DMS114 treated with DMSO at 0.1 percent for 48 hours (cell line): ENCODE measurements at regions not wholly inside any gene's neighbourhood (a gene's known extent, or its start where the extent isn't known, plus 50 kb on each side); places are given as distances from the start of the nearest gene placed in this dataset.
"Not testable (repeated sequence)": the region's sequence is repeated elsewhere in the genome, so short reads cannot be mapped to it uniquely, and the experiment has no call there.

ENCODE experiments used
- DNase-seq: peaks from one replicate; lab custom pipeline; 2025; ENCODE audit not compliant: unreplicated experiment; lab: John Stamatoyannopoulos, UW

DNA sequence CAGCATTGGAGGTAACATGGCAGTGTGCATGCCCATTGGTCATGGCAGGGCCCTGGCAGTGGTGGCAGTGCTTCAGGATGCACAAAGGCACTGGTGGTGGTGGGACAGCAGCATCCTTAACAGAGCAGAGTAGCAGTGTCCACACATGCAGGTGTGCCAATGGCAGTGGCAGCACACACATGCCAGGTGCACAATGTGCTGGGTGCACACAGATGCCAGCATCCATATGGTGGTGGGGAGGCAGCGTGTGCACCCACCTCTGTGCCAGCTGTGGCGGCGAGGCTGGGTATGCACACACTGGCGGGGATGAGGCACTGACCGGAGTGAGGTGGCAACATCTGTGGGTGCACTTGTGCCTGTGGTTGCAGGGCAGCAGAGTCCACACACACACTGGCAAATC lies 150.6 kb downstream of the SI start:
- DNase-seq: no peak

DNA sequence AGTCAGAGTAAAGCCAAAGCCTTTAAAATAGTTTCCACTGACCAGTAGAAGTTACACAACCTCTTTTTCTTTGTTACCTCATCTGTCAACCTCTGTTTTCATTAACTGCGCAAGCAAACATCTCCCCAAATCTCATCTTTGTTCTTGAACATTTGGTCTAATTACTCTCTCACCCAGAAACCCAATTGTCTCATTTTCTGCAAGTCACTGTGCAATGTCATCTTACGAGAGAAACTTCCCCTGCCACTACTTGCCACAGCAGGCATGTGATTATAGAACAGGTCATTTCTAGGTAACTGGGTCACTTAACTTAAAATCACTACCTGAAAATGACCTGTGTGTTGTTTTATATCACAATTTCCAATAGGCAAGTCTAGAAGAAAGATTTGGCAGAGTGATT lies 159.4 kb downstream of the SI start:
- no peak for DNase-seq

DNA sequence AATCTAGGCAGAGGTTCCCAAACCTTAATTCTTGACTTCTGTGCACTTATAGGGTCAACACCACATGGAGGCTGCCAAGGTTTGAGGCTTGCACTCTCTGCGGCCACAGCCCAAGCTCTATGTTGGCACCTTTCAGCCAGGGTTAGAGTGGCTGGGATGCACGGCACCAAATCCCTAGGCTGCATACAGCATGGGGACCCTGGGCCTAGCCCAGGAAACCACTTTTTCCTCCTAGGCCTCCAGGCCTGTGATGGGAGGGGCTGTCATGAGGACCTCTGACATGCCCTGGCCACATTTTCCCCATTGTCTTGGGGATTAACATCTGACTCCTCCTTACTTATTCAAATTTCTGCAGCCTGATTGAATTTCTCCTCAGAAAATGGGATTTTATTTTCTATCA lies 165.4 kb downstream of the SI start:
- no peak for DNase-seq

DNA sequence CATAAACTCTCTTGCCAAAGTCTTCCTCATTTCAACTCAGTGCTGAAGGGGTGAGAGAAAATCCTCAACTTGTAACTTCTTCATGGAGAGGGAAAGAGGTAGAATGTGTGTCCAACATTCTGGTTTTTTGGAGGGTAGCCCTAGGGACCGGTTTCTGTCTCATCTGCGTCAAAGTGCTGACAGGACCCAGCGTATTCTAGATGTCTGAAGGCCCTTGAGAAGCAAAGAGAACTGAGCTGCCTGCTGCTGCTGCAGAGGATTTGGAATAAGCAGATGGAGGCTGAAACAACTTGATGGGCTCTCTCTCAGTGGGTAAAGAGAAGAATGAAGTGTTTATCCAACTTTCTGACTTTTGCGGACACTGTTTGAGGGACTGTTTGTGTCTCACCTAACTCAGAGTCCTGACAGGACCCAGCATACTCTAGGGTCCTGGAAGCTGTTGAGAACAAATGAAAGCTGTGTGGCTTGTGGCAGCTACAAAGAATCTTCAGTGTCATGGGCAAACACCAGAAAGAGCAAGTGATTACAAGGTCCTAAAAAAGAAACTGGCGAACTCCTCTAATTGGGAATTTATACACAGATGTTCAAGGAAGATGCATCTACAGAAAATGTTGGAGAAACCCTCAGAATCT lies 174.4 kb downstream of the SI start:
- DNase-seq: no peak

DNA sequence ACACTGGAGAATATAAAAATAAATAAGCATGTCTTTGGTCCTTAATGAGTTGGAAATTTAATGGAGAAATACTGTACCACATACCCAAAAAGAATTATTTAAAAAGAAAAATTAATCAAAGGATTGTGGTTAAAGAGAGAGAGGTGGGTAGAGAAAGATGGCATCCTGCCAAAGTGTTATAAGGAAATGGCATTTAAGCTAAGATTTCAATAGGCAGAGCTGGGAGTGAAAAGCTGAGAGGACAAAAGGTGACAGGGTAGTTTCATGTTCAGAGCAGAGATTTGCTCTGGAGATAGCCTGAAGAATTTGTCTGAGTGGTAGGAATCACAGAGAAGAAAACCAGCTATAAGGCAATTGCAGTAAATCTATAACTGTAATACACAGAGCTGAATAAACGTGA lies 181.0 kb downstream of the SI start:
- DNase-seq: no peak

DNA sequence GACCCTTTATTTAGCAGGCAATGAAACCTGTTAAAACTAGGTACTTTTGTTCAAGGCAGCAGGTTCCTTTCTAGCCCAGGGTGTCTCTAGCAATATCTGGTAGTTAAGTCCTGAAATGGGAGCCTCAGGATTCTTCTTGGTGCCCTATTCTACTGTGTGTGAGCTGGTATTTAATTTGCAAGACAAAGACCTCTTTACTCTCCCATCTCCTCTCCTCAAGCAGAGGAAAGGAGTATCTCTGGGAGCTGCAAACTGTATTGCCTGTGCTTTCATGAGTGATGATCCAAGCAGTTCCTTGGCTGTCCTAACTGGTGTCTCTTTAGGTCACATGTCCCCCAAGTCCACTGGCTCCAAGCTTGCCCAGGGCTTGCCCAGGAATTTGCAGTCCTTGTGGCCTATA lies 188.2 kb downstream of the SI start:
- no peak for DNase-seq

DNA sequence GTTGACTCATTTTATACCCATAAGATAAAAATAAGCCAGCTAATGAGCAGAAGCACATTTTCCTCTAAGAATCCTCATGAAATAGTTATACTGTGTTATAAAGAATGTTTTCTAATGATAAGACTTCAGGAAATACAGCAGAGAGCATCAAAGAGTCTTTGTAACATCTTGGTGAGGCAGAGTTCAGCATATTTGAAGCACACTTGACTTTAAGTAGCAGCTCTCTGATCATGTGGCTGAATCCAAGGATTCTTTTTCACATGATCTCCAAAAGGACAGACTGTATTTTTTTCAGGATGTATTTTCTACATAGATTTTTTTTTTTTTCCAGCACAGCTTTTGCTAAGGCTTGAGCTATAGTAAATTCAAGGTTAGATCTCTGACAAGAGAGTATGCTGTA lies 195.1 kb downstream of the SI start:
- DNase-seq: no peak

DNA sequence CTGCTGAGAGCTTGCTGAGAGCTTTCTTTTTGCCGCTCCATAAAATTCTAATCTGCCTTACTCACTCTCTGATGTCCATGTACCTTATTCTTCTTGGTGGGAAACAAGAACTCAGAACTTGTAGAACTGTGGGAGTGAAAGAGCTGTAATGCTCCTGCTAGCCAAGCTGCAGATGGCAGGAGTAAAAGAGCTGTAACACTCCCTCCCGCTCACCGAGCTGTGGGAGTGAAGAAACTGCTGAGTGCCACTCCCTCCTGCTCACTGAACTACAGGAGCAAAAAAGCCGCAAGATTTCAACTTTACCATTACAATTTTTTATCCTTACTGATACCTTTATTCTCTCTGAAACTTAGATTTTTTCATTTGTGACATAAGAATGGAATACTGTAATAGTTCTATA lies 199.1 kb downstream of the SI start:
- DNase-seq: no peak

DNA sequence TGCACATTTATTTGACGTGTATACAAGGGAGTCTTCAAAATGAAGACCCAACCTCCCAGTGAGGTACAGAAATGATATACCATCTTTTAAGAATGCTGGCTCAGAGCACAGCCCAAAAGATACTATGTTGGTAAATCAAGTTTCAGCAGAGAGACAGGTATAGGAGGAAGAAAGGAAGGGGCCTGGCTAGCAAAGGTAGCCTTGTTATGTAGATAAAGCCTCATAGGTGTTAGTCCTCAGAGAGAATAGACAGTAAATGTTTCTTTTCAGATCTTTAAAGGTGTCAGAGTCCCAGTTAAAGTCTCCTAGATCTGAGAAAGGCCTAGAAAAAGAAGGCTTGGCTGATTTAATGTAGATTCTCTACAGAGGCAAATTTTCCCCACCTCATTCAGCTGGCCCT lies 213.8 kb downstream of the SI start:
- DNase-seq: no peak

DNA sequence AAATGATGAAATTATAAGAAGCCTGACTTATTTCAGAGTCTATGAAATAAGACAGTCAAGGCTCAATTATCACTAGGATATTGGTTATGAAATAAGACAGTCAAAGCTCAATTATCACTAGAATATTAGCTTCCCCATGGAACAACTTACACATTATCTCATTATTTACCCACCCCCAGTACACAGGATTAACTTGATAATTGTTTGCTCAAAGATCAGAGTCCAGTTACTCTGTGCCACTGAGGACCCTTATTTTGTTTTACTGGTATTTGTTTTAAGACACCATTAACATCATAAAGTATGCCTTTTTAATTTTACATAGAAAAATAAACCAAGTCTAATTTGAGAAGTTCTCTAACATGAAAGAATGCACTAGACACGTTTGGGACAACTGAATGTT lies 225.4 kb downstream of the SI start:
- DNase-seq: no peak

DNA sequence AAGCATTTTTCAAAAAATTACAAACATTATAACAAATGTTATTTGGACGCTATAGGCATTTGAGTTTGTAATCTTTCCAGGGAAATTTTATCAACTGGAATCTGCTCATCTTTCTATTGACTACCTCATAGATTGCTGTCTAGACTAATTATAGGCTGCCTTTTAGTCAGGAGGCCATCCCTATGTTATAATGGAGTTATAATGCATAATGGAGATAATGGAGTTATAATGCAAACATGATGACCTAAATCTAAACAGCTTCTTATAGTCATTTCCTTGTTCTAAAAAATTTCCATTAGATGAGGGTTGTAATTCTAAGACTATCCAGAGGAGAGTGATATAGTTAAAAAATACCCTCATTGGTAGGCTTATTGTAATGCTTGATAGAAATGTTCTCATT lies 226.4 kb downstream of the SI start:
- no peak for DNase-seq

DNA sequence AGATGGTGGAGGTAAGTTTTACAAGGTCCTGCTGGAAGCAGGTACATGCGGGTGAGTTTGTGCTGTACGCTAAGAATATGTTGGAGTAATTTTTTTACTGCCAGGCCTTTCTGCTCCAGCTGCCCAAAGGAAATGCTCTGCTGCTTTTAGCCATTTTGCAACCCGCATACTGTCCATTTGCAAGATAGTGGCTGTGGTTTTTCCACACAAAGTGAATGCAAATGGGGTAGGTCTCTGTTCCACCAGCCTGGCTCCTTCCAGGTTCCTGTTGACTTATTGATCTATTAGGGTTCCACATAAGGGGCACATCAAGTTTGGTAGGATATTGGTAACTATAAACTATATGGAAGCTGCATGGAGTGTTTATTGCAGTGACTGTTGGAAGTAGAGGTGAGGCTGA lies 227.1 kb downstream of the SI start:
- no peak for DNase-seq

DNA sequence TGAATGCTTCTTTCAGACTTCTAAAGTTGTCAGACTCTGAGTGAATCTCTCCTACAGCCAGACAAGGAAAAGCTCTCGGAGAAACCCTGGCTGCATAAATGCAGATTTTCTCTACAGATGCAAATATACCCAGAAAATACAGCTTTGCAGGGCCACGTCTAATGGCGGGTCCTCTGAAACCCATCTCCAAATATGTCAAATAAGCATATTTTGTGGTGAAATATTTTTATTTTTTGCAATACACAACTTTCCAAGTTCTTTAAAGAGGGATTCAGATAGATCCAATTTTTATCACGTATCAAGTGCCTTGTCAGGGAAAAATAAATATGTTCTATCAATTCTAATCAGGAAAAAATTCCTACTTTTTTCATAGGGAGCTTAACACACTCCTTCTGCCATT lies 229.4 kb downstream of the SI start:
- DNase-seq: no peak

DNA sequence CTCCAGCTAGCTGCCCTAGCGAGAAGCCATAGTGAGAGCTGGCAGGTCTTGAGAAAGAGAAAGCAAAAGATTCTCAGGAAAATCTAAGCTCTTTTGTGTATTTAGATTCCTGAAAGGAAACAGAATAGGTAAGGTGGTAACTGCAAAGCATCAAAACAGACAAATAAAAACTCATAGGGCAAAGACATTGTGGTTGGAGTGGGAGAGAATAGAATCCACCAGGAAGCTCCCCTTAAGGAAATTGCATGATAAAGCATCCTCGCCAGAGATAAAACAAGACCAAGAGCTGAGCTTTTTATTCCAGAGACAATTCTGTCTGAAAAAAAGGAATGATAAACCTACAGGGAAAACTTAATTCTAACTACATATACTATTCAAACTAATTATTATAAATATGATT lies 232.6 kb downstream of the SI start:
- DNase-seq: no peak

DNA sequence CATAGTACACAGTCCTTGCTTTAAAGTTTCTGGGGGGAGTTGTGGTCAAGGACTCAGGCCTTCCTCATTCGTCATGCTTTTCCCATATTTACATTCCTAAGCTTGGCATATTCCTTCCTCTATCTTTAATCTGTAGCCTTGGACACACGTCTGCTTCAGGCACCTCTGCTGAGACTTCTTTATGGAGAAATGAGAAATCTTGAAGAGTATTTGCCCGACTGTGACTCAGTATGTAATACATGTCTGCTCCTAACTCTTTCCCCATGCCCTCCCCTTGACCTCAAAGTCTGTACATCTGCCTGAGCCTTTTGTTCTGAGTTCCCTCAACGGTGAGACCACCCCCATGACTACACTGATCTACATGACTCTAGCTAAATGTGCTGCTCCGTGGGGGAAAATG lies 246.1 kb downstream of the SI start:
- no peak for DNase-seq

DNA sequence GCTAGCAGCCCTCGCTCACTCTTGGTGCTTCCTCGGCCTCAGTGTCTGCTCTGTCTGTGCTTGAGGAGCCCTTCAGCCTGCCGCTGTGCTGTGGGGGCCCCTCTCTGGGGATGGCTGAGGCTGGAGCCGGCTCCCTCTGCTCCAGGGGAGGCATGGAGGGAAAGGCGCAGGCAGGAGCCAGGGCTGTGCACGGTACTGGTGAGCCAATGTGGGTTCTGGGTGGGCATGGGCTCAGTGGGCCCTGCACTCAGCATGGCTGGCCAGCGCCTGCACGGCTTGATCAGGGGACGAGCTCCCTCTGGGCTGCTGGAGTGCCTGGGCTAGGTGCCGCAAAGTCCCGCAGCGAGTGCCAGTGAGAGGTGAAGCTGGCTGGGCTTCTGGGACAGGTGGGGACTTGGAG lies 260.0 kb downstream of the SI start:
- no peak for DNase-seq

DNA sequence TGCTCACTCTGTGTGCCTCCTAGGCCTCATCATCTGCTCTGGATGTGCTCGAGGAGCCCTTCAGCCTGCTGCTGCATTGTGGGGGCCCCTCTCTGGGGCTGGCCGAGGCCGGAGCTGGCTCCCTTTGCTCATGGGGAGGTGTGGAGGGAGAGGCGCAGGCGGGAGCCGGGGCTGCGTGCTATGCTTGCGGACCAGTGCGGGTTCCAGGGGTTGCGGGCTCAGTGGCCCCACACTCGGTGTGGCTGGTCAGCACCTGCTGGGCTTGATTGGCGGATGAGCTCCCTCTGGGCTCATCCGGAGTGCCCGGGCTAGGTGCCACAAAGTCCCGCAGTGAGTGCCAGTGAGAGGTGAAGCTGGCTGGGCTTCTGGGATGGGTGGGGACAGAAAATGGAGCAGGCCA lies 264.2 kb downstream of the SI start:
- no peak for DNase-seq

DNA sequence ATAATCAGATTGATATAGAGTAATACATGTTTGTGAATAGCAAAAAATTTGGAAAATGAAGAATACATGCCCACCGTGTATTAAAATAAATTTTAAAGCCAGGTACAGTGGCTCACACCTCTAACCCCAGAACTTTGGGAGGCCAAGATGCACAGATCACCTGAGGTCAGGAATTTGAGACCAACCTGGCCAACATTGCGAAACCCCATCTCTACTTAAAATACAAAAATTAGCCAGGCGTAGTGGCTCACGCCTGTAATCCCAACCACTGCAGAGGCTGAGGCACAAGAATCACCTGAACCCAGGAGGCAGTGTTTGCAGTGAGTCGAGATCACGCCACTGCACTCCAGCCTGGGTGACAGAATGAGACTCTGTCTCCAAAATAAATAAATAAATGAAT lies 266.3 kb downstream of the SI start:
- no peak for DNase-seq

DNA sequence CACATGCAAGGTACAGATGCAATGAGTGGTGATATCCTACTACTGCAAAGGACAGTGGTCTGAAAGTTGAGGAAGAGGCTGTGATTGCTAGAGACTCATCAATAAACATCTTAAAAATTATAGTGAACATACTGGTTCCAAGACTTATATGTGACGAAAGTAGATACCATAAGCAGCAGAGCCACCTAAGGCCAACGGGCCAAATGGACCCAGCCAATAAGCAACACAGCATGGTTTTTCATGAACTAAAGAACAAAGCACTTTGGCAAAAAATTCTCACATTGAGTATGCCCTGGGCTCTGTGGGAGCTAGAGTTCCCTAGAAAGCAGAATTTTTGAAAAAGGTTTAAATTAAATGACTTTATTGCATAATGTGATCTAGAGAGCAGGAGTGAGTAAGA lies 272.1 kb downstream of the SI start:
- no peak for DNase-seq

DNA sequence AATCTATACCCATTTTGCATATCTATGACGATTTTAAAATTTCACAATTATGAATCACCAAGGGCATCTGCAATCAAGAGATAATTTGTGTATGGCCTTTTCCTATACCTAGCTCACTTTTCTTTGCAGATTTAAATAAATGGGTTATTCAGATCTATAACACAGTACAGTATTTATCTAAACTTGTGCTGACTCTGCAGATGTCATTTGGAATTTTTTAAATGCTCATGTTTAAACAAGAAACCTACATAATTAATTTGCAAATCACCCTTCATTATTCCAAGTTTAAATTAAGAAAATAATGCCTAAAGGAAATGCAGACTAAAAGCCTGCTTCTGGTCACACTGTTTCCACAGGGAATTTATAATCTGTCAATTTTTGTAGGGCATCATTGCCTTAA lies 284.2 kb downstream of the SI start:
- no peak for DNase-seq

DNA sequence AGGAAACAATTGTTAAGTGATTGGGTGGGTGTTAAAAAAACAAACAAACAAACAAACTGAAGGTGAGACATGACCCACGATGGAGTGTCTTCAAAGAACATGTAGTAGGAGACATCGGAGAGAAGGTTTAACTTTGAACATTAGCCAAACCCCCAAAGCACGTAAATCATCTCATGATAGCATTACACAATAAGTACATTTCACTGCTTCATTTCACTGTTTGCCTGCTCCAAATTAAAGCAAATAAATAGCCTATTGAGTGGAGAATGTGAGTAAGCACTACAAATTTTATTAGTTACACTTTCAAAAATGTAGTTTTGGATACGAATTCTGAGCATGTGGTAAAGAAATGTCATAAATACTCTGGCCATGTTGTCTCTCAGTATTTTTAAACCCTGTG lies 287.0 kb downstream of the SI start:
- DNase-seq: no peak

DNA sequence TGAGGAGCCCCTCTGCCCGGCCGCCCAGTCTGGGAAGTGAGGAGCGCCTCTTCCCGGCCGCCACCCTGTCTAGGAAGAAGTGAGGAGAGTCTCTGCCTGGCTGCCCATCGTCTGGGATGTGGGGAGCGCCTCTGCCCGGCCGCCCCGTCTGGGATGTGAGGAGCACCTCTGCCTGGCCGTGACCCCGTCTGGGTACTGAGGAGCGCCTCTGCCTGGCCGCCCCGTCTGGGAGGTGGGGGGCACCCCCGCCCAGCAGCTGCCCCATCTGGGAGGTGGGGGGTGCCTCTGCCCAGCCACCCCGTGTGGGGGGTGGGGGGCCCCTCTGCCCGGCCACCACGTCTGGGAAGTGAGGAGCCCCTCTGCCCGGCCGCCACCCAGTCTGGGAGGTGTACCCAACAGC lies 293.9 kb downstream of the SI start:
- DNase-seq: not testable (repeated sequence)

DNA sequence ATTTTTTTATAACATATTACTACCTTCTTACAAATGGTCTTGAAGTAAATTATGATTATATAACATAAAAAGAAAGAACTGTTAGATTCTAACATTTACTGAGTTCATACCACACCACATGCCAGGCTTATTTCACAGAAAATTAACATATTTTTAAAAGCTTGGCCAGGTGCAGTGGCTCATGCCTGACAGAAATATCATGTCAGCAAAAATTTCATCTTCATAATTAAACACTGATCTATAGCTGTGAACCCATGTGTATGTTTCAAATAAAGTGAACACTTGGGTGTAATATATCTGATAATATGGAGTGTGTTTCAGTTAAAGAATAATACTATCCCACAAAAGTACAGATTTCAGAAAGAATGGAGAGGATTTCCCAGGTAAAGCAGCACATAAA lies 296.5 kb downstream of the SI start:
- DNase-seq: no peak

DNA sequence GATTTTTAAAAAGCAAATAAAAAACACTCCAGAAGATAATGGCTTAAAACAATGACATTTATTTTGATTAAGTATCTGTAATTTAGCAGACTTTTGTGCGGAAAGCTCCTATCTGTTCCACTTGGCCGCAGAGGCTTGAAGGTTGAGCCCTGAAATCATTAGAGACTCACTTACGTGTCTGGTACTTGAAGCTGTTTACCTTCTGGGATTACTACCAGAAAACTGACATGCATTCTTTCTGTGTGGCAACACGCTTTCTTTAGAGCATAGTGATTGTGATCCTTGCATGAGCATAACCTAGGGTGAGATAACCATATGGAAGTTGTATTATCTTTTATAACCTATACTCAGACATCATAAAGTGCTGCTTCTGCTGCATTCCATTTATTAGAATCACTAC lies 298.5 kb downstream of the SI start:
- no peak for DNase-seq
